Hippocampal formation (tissue), 2 donors: ENCODE measurements at regions not wholly inside any gene's neighbourhood (a gene's known extent, or its start where the extent isn't known, plus 50 kb on each side); places are given as distances from the start of the nearest gene placed in this dataset.
"Not testable (repeated sequence)": the region's sequence is repeated elsewhere in the genome, so short reads cannot be mapped to it uniquely, and the experiment has no call there.

Source experiments
- DNase-seq, 2 donors: peaks; one replicate each; lab custom pipeline; 2025; lab: John Stamatoyannopoulos, UW

DNA sequence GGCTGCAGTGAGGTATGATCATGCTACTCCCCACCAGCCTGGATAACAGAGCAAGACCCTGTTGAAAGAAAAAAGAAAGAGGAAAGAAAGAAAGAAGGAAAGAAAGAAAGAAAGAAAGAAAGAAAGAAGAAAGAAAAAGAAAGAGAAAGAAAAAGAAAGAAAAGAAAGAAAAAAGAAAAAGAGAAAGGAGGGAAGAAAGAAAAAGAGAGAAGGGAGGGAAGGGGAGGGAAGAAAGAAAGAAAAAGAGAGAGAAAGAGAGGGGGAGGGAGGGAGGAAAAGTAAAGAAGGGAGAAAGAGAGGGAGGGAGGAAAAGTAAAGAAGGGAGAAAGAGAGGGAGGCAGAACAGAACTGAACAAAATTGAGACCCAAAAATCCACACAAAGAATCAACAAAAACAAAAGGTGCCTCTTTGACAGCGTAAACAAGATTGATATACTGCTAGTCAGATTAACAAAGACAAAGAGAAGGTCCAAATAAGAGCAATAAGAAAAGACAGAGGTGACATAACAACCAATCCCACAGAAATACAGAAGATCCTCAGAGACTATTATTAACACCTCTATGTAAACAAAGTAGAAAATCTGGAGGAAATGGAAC lies 293.9 kb upstream of the AMIGO2 start:
- DNase-seq = no peak

DNA sequence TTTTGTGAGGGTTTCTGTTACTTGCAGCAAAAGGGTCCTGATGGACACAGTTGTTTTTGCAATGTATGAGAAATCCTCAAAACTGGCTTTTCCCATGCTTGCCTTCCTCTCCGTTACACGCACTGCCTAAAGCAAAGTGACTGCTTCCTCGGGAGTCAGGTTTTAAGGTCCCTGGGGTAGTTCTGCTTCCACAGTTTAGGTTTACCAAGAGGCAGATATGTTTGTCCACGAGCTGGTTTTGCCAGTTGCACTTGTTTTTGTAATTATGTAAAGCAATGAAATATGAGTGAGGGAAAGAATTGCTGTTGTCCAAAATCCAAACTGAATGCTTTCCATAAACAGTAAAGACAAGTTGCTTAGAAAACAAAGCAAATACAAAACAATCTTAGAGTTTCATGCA lies 290.7 kb upstream of the AMIGO2 start:
- DNase-seq = no peak

- DNase-seq = no peak
Measured at GRCh38 chr12:47369085-47369484, 289.3 kb upstream of the AMIGO2 start.

DNA sequence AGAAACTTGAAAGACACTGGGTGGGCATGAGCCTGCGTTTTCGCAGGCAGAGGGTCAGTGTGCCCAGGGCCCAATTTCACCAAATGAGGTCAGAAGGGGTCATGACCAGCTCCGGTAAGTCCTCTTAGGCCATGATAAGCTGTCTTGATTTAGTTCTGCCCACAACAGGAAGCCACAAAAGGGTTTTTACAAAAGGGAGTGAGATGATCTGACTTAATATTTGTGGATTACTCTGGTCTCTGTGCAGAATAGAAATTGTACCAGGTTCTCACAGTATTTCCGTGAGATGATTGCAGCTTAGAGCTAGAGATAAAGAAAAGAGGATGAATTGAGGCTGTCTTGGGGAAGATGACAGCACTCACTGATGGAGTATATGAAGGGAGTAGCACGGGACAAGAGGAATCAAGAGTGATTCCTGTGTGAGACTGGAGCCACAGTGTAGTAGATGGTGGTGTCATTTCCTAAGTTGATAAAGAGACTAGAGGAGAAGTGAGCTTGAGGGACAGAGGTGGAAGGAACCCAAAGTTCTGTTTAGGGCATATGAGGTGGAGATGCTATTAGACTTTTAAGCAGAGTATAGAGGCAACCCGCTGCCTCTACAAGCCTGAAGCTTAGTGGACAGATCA lies 288.3 kb upstream of the AMIGO2 start:
- no peak for DNase-seq

GRCh38 chr12:47366579-47366978 lies 286.8 kb upstream of the AMIGO2 start:
- no peak for DNase-seq

DNA sequence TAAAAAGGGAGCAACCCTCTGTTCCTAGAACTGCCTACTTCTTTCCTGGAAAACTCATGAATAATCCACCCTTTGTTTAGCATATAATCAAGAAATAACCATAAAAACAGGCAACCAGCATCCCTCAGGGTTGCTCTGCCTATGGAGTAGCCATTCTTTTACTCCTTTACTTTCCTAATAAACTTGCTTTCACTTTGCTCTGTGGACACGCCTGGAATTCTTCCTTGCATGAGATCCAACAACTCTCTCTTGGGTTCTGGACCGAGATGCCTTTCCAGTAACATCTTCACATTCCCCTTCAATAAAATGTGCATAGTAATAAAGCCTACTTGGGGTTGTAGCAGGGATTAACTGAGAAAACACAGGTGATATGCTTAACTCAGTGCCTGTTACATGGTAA lies 286.4 kb upstream of the AMIGO2 start:
- no peak for DNase-seq

DNA sequence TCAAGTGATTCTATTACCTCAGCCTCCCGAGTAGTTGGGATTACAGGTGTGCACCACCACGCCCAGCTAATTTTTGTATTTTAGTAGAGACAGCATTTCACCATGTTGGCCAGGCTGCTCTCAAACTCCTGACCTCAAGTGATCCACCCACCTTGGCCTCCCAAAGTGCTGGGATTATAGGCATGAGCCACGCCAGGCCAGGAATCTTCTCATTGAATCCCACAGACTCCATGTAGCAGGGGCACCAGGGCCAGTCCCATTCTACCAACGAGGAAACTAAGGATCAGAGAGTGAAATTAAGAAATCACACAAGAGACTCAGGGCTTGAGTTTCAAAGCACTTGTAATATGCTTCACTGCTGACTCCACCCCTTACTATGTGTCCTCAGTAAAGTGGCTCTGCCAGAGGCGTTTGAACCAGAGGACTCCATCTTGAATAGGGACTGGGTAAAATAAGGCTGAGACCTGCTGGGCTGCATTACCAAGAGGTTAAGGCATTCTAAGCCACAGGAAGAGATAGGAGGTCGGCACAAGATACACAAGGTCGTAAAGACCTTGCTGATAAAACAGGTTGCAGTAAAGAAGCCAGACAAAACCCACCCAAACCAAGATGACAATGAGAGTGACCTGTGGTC lies 285.8 kb upstream of the AMIGO2 start:
- not testable (repeated sequence) for DNase-seq

GRCh38 chr12:47364261-47364660 lies 284.5 kb upstream of the AMIGO2 start:
- DNase-seq = no peak

DNA sequence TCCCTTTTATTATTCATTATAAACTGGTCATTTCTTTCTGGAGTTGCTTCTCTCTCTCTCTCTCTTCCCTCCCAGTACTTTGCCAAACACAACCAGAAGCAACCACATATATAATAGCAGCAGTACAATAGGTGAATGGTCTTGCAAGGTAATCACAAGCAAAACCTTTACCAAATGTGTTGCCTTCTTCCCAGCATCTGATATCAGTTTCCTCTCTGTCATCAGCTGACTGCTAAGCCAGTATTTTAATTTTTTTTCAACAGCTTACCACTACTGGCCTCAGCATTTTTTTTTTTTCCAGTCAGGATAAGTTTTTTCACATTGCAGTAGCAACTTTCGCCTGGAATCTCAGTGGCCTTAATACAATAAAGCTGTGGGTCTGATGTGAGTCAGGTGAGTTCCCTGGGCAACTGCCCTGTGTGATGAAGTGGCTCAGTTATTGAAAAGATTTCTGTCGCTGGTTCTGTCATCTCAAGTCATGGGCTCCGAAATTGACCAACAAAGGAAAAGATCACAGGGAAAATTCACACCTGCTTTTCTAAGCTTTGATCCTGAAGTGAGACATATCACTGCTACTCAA lies 282.5 kb upstream of the AMIGO2 start:
- DNase-seq = no peak

GRCh38 chr12:47361389-47362021 lies 281.7 kb upstream of the AMIGO2 start:
- DNase-seq = no peak

GRCh38 chr12:47360771-47361388 lies 281.1 kb upstream of the AMIGO2 start:
- no peak for DNase-seq

GRCh38 chr12:47360093-47360480 lies 280.3 kb upstream of the AMIGO2 start:
- no peak for DNase-seq

GRCh38 chr12:47359310-47360092 lies 279.7 kb upstream of the AMIGO2 start:
- no peak for DNase-seq

- not testable (repeated sequence) for DNase-seq
Measured at GRCh38 chr12:47357006-47357405, 277.2 kb upstream of the AMIGO2 start.

DNA sequence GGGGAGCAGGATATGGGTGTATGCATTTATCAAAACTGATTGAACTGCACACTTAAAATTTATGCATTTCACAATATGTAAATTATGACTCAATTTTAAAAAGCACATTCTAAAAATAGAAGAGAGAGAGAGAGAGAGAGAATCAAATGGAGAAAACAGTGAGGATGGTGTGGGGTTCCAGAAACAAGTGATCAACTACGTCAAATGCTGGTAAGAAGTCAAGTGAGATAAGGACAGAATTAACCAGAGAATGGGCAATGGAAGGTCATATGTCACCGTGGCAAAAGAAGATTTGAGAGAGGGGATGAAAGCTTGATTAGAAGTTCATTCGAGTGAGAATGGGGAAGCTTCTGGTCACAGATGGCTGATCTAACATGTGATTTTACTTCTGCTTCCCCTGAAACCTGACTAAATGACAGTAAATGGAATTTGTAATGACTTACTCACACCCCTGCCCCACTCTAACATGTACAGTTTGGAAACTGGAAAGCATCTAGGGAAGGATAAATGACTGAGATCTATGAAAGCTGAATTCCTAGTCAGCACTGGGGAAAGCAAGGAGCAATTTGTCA lies 276.5 kb upstream of the AMIGO2 start:
- no peak for DNase-seq

GRCh38 chr12:47353508-47353907 lies 273.7 kb upstream of the AMIGO2 start:
- no peak for DNase-seq

DNA sequence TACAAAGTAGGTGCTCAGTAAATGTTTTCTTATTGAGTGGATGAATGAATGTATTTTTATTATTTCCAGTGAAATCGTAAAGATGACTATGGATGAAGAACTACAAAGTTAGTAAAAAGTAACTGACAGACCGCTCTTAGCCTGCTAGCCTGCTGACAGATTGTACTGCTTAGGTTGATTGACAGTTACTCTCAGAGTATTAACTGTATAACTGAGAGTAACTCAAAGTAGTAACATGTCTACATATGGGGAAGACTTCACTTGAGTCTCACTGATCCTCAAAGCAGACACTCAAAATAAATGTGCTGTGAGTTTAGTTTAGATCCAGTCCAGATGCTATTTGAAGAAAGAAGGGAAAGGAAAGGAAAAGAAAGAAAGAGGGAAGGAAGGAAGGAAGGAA lies 272.3 kb upstream of the AMIGO2 start:
- DNase-seq = no peak

GRCh38 chr12:47351526-47351925 lies 271.8 kb upstream of the AMIGO2 start:
- DNase-seq = peak in 1 of 2 donors; percentile 15

DNA sequence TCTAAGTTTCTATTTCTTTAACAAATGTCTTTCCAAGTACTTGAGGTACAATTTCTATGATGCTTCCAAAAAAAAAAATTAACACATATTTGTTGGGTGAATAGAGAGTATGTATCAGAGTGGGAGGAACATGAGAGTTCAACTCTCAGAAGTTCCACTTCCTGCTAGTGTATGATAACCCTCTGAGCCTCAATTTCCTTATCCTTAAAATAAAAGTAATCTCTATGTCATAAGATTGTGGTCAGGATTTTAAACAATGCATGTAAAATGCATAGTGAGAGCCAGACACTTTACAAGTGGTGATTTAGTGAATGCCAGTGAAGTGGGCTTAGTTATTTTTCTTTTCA lies 270.3 kb upstream of the AMIGO2 start:
- DNase-seq = no peak

DNA sequence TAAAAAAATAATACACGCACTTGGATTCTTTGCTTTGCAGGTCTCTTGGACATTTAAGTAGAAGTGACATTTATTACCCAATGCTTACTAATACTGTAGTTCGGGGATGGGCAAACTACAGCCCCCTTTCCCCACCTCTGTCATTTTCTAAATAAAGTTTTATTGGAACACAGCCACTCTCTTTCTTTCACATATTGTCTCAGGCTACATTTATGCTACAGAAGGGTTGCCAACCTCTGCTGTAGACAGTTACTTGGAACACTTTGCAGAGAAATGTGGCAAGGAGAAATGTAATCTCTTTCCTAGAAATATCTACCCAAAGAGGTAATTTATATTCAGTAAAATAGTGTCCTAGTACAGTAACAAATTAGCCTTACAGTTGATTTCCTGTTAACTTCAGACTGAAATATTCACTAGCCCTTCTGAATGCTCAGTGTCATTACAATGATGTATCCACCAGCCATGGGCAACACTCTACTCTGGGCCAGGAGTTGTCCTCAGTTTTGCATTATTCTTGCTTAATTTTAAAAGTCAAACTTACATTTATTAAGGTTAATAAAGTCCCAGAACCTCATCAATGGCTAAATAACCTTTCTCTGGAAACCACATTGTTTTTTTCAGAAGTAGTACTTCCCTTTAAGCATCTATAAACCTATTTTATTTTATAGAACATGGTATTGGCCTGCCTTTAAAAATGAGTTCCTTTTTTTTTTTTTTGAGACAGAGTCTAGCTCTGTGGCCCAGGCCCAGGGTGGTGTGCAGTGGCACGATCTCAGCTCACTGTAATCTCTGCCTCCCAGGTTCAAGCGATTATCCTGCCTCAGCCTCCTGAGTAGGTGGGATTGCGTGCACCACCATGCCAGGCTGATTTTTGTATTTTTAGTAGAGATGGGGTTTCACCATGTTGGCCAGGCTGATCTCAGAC lies 269.6 kb upstream of the AMIGO2 start:
- no peak for DNase-seq
